OCI-M1 (cell line): ENCODE measurements at regions not wholly inside any gene's neighbourhood (a gene's known extent, or its start where the extent isn't known, plus 50 kb on each side); places are given as distances from the start of the nearest gene placed in this dataset.
"Not testable (repeated sequence)": the region's sequence is repeated elsewhere in the genome, so short reads cannot be mapped to it uniquely, and the experiment has no call there.

Experiments
- DNase-seq: peaks from one replicate; lab custom pipeline; 2025; lab: John Stamatoyannopoulos, UW

GRCh38 chr15:69554279-69554961 is 101.8 kb downstream of the RPLP1 start:
- DNase-seq = no peak

- no peak for DNase-seq
Observed at GRCh38 chr15:69555080-69555479, 102.5 kb downstream of the RPLP1 start.

- DNase-seq = no peak
Observed at GRCh38 chr15:69556344-69556743, 103.7 kb downstream of the RPLP1 start.

GRCh38 chr15:69557020-69557706 is 104.5 kb downstream of the RPLP1 start:
- DNase-seq = no peak

GRCh38 chr15:69557707-69558409 is 105.2 kb downstream of the RPLP1 start:
- DNase-seq = no peak

GRCh38 chr15:69559440-69560190 is 107.0 kb downstream of the RPLP1 start:
- DNase-seq = peak; percentile 41

- DNase-seq = no peak
Observed at GRCh38 chr15:69561071-69561784, 108.6 kb downstream of the RPLP1 start.

GRCh38 chr15:69562116-69562515 is 109.5 kb downstream of the RPLP1 start:
- DNase-seq = no peak

GRCh38 chr15:69562564-69562963 is 109.9 kb downstream of the RPLP1 start:
- no peak for DNase-seq

- no peak for DNase-seq
Observed at GRCh38 chr15:69565066-69565655, 112.5 kb downstream of the RPLP1 start.

GRCh38 chr15:69567238-69567760 is 114.7 kb downstream of the RPLP1 start:
- not testable (repeated sequence) for DNase-seq

GRCh38 chr15:69568173-69569009 is 115.8 kb downstream of the RPLP1 start:
- no peak for DNase-seq

- DNase-seq = no peak
Observed at GRCh38 chr15:69570454-69570853, 117.8 kb downstream of the RPLP1 start.

- no peak for DNase-seq
Observed at GRCh38 chr15:69570997-69571396, 118.4 kb downstream of the RPLP1 start.

- not testable (repeated sequence) for DNase-seq
Observed at GRCh38 chr15:69573278-69573677, 120.7 kb downstream of the RPLP1 start.

GRCh38 chr15:69573815-69574475 is 121.3 kb downstream of the RPLP1 start:
- DNase-seq = peak; percentile 47

- peak; percentile 18 for DNase-seq
Observed at GRCh38 chr15:69574506-69574905, 121.9 kb downstream of the RPLP1 start.

GRCh38 chr15:69575387-69575786 is 122.8 kb downstream of the RPLP1 start:
- DNase-seq = no peak

GRCh38 chr15:69576035-69576526 is 123.5 kb downstream of the RPLP1 start:
- peak; percentile 55 for DNase-seq
